ENCODE measurements at regions not wholly inside any gene's neighbourhood (a gene's known extent, or its start where the extent isn't known, plus 50 kb on each side); places are given as distances from the start of the nearest gene placed in this dataset.

DNA sequence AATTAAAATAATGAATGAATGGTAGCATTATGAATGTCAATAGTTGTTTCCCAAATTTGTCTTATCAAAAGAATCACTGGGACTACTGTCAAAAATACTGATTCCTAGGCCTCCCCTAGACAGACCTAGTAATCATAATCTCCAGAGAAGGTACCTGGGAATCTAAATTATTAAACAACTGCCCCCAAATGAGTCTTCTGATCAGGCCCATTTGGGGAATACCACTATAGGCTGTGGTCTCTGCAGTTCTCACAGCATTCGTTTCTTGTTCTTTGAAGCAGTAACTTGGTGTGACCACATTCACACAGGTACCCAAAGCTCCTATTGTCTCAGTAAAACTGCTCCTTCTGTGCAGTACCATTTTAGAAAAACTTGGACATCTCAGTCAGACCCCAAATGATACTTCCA is 230.9 kb downstream of the PIK3R1 start (continued):
- TF ChIP-seq, protein P1, sequence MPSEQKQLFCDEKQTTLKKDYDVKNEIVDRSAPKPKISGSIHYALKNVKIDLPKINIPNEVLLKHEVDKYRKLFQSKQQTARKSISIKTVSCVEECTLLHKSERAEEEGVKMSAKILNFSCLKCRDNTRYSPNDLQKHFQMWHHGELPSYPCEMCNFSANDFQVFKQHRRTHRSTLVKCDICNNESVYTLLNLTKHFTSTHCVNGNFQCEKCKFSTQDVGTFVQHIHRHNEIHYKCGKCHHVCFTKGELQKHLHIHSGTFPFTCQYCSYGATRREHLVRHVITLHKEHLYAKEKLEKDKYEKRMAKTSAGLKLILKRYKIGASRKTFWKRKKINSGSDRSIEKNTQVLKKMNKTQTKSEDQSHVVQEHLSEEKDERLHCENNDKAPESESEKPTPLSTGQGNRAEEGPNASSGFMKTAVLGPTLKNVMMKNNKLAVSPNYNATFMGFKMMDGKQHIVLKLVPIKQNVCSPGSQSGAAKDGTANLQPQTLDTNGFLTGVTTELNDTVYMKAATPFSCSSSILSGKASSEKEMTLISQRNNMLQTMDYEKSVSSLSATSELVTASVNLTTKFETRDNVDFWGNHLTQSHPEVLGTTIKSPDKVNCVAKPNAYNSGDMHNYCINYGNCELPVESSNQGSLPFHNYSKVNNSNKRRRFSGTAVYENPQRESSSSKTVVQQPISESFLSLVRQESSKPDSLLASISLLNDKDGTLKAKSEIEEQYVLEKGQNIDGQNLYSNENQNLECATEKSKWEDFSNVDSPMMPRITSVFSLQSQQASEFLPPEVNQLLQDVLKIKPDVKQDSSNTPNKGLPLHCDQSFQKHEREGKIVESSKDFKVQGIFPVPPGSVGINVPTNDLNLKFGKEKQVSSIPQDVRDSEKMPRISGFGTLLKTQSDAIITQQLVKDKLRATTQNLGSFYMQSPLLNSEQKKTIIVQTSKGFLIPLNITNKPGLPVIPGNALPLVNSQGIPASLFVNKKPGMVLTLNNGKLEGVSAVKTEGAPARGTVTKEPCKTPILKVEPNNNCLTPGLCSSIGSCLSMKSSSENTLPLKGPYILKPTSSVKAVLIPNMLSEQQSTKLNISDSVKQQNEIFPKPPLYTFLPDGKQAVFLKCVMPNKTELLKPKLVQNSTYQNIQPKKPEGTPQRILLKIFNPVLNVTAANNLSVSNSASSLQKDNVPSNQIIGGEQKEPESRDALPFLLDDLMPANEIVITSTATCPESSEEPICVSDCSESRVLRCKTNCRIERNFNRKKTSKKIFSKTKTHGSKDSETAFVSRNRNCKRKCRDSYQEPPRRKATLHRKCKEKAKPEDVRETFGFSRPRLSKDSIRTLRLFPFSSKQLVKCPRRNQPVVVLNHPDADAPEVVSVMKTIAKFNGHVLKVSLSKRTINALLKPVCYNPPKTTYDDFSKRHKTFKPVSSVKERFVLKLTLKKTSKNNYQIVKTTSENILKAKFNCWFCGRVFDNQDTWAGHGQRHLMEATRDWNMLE (tag by site-specific recombination; conservative IDR thresholded peaks at IDR 0.05; ENCODE audit: low read depth): no peak
- TF ChIP-seq, protein P2, sequence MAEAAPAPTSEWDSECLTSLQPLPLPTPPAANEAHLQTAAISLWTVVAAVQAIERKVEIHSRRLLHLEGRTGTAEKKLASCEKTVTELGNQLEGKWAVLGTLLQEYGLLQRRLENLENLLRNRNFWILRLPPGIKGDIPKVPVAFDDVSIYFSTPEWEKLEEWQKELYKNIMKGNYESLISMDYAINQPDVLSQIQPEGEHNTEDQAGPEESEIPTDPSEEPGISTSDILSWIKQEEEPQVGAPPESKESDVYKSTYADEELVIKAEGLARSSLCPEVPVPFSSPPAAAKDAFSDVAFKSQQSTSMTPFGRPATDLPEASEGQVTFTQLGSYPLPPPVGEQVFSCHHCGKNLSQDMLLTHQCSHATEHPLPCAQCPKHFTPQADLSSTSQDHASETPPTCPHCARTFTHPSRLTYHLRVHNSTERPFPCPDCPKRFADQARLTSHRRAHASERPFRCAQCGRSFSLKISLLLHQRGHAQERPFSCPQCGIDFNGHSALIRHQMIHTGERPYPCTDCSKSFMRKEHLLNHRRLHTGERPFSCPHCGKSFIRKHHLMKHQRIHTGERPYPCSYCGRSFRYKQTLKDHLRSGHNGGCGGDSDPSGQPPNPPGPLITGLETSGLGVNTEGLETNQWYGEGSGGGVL (tag by site-specific recombination; IDR thresholded peaks at IDR 0.05): no peak
- TF ChIP-seq, protein P3, sequence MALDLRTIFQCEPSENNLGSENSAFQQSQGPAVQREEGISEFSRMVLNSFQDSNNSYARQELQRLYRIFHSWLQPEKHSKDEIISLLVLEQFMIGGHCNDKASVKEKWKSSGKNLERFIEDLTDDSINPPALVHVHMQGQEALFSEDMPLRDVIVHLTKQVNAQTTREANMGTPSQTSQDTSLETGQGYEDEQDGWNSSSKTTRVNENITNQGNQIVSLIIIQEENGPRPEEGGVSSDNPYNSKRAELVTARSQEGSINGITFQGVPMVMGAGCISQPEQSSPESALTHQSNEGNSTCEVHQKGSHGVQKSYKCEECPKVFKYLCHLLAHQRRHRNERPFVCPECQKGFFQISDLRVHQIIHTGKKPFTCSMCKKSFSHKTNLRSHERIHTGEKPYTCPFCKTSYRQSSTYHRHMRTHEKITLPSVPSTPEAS (tag by site-specific recombination; IDR thresholded peaks at IDR 0.05): no peak
- TF ChIP-seq ZNF701 (tag by site-specific recombination; IDR thresholded peaks at IDR 0.05) (no peak), ZNF677 (tag by site-specific recombination; IDR thresholded peaks at IDR 0.05) (no peak), KLF1 (tag by site-specific recombination; IDR thresholded peaks at IDR 0.05) (no peak), ZNF157 (tag by site-specific recombination; IDR thresholded peaks at IDR 0.05) (no peak)
- TF ChIP-seq, protein P4, sequence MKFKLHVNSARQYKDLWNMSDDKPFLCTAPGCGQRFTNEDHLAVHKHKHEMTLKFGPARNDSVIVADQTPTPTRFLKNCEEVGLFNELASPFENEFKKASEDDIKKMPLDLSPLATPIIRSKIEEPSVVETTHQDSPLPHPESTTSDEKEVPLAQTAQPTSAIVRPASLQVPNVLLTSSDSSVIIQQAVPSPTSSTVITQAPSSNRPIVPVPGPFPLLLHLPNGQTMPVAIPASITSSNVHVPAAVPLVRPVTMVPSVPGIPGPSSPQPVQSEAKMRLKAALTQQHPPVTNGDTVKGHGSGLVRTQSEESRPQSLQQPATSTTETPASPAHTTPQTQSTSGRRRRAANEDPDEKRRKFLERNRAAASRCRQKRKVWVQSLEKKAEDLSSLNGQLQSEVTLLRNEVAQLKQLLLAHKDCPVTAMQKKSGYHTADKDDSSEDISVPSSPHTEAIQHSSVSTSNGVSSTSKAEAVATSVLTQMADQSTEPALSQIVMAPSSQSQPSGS (tag by site-specific recombination; IDR thresholded peaks at IDR 0.05; ENCODE audit: low read depth): no peak

DNA sequence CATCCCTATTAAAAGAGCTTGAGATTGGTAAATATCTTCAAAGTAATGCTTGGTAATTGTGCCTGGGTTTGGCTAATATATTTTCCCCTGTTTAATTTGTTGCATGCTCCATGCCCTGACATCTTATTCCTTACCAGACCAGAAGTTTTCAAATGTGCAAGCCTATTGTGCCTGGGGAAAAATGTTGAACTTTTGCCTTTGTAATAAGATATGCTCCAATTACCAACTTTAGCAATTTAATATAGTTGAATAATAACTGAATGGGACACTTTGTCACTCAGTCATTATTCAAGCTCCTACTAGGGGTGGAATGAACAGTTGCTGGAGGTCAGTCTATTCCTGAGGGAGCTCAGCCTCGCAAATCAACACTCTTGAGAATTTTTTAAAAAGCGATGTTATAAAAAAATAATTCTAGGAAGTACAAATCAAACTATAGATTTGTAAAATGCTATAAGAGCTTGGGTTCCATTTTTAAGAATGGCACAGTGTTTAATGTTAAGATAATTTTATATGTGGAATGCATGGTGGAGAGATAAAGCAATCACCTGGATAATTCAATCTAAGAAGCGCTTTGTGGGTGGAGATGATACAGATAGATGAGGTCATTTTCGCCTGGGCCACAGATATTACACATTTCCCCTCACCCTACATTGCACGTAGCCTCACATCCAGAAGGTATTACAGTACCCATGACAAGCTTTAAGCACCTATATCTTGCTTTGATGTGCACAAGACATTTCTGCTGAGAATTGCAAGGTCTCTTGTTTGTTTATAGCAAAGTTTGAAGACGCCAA is 231.8 kb downstream of the PIK3R1 start:
- ChIA-PET CTCF (interaction anchor here (4.2 kb wide), 1 partner anchor 161 kb away, joined by 17 read pairs; no protein-coding TSS in a partner anchor), POLR2A (no interaction called here)
- Histone ChIP-seq H3K36me3 (ENCODE audit: control insufficient read depth in 2 of 2, insufficient read depth in 1 of 2, low read length in 2 of 2) (no peaks in the 10 kb centered on the region), H3K4me3 (ENCODE audit: low read depth, low read length) (no peak overlapping the region), H3K9me3 (ENCODE audit: control insufficient read depth, insufficient read depth, low read depth, low read length) (no peaks in the 10 kb centered on the region), H3K4me1 (ENCODE audit: control insufficient read depth, insufficient read depth, low read length) (no peaks in the 10 kb centered on the region), H3K27ac (ENCODE audit: extremely low read depth, low read depth, low read length) (no peak overlapping the region)
- TF ChIP-seq TCF7L2 (IDR thresholded peaks at IDR 0.05; ENCODE audit: borderline replicate concordance, low read depth, low read length): no peak
- TF ChIP-seq ZNF2 (tag by site-specific recombination; IDR thresholded peaks at IDR 0.05): no peak
- no peak for TF ChIP-seq ZNF335 (tag by site-specific recombination; conservative IDR thresholded peaks at IDR 0.05)
- TF ChIP-seq, protein P4 (tag by site-specific recombination; IDR thresholded peaks at IDR 0.05; ENCODE audit: low read depth): peak; percentile 27; the same call in 1 of the 2 replicates
- no peak for TF ChIP-seq ZNF146 (tag by site-specific recombination; IDR thresholded peaks at IDR 0.05)
- TF ChIP-seq ZNF404 (tag by site-specific recombination; IDR thresholded peaks at IDR 0.05): no peak
